Testis (tissue), 2 donors: ENCODE measurements at regions not wholly inside any gene's neighbourhood (a gene's known extent, or its start where the extent isn't known, plus 50 kb on each side); places are given as distances from the start of the nearest gene placed in this dataset.
"Not testable (repeated sequence)": the region's sequence is repeated elsewhere in the genome, so short reads cannot be mapped to it uniquely, and the experiment has no call there.

ENCODE experiments used
- CTCF ChIP-seq, 3 experiments: fragments of 450-650 bp in 2 of 3; fragments of 200-600 bp in 1 of 3; sonication (generic) in 1 of 3; IDR thresholded peaks; one replicate each; pipeline ENCODE4 v1.5.1; 2016 to 2019; ENCODE audit warnings: antibody characterized with exemption in 3 of 3, mild to moderate bottlenecking in 2 of 3, moderate library complexity in 1 of 3
- POLR2A ChIP-seq: fragments of 450-650 bp; IDR thresholded peaks from one replicate; pipeline ENCODE4 v1.6.1; 2017; ENCODE audit warnings: antibody characterized with exemption, mild to moderate bottlenecking, moderate library complexity

- not testable (repeated sequence) for TF ChIP-seq CTCF (IDR thresholded peaks at IDR 0.05); POLR2A
Measured at GRCh38 chr16:72578061-72578460, 406.1 kb upstream of the PMFBP1 start.
